ENCODE measurements at regions not wholly inside any gene's neighbourhood (a gene's known extent, or its start where the extent isn't known, plus 50 kb on each side); places are given as distances from the start of the nearest gene placed in this dataset.

DNA sequence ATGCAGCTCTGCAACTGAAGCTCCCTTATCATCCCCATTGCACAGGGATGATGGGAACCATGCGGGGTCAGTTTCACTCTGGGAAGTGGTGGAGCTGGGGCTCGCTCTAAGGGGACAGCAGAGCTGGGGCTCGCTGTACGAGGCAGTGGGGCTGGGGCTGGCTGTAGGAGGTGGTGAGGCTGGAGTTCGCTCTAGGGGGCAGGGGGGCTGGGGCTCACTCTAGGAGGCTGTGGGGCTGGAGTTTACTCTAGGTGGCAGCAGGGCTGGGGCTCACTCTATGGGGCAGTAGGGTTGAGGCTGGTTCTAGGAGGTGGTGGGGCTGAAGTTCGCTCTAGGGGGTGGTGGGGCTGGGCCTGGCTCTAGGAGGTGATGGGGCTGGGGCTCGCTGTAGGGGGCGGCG, 99.1 kb downstream of the UQCRFS1 start:
- no peak overlapping the region for H3K4me3 ChIP-seq (ENCODE audit: insufficient read length, low read depth)
- H3K9me3 ChIP-seq (ENCODE audit: insufficient read depth, low read length): no peaks in the 10 kb centered on the region; the same call in 1 of the 2 replicates
- no peaks in the 10 kb centered on the region for H3K27me3 ChIP-seq (ENCODE audit: insufficient read depth, insufficient read length)
- no peaks in the 10 kb centered on the region for H3K4me1 ChIP-seq (ENCODE audit: insufficient read depth, insufficient read length)
- no peak for TF ChIP-seq SUZ12 (IDR thresholded peaks at IDR 0.05; ENCODE audit: extremely low read depth, insufficient read depth, insufficient read length)
- DNase-seq (ENCODE audit: low read depth, low spot score): no peak
- H3K9ac ChIP-seq (ENCODE audit: insufficient read length, low read depth): no peak overlapping the region
- H3K36me3 ChIP-seq (ENCODE audit: insufficient read depth, insufficient read length, low read length): no peaks in the 10 kb centered on the region

DNA sequence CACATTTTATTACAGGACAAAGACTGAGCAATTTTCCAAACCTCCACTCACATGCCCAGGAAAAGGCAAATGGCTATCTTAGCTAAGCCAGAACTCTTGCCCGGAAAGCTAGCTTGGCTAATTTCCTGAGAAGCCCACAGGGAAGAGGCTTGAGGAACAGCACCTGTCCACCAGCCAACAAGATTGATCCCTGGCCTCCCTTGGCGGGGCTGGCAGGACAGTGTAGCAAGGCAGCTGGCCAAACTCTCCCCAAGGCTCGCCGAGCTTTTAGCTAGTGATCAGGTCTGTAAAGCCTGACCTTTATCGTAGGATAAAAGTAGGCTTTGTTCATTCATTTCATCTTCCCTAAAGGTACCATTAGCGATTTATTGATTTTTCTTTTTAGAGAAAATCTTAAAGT, 101.4 kb downstream of the UQCRFS1 start:
- no peak for TF ChIP-seq ZNF274 (IDR thresholded peaks at IDR 0.05; ENCODE audit: low read depth, low read length)
- TF ChIP-seq YY1 (IDR thresholded peaks at IDR 0.05; ENCODE audit: insufficient read depth, insufficient read length): no peak
- no peak for TF ChIP-seq SUZ12 (IDR thresholded peaks at IDR 0.05; ENCODE audit: extremely low read depth, insufficient read depth, insufficient read length)
- no peak overlapping the region for H3K9ac ChIP-seq (ENCODE audit: insufficient read length, low read depth)
- no peaks in the 10 kb centered on the region for H3K4me1 ChIP-seq (ENCODE audit: insufficient read depth, insufficient read length)
- H3K9me3 ChIP-seq (ENCODE audit: insufficient read depth, low read length): no peaks in the 10 kb centered on the region; the same call in 1 of the 2 replicates
- H3K27me3 ChIP-seq (ENCODE audit: insufficient read depth, insufficient read length): no peaks in the 10 kb centered on the region
- no peak overlapping the region for H3K4me3 ChIP-seq (ENCODE audit: insufficient read length, low read depth)
- no peaks in the 10 kb centered on the region for H3K36me3 ChIP-seq (ENCODE audit: insufficient read depth, insufficient read length, low read length)
- DNase-seq (ENCODE audit: low read depth, low spot score): no peak

DNA sequence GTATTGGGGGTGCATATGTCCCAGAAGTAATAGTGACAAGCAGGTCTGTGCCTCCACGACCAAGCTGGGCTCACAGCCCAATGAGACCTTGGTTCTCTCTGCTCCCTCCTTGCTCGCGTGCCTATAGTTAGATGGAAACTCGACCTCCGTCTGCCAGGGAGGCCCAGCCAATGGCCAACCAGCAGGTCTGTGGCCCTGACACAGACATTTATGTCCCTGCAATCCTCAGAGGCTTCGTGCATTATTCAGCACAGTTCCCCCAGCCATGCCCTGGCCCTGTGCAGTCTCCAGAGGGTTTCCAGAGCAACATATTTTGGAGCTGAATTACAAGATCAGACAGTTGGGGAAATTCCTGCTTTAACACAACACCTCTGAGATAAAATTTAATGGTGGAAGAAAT, 105.1 kb downstream of the UQCRFS1 start:
- H3K9me3 ChIP-seq (ENCODE audit: insufficient read depth, low read length): no peaks in the 10 kb centered on the region
- no peak for TF ChIP-seq ZNF274 (IDR thresholded peaks at IDR 0.05; ENCODE audit: low read depth, low read length)
- no peak for TF ChIP-seq YY1 (IDR thresholded peaks at IDR 0.05; ENCODE audit: insufficient read depth, insufficient read length)
- TF ChIP-seq SUZ12 (IDR thresholded peaks at IDR 0.05; ENCODE audit: extremely low read depth, insufficient read depth, insufficient read length): no peak
- no peaks in the 10 kb centered on the region for H3K27me3 ChIP-seq (ENCODE audit: insufficient read depth, insufficient read length)
- H3K9ac ChIP-seq (ENCODE audit: insufficient read length, low read depth): no peak overlapping the region
- H3K4me3 ChIP-seq (ENCODE audit: insufficient read length, low read depth): no peak overlapping the region
- DNase-seq (ENCODE audit: low read depth, low spot score): no peak
- no peaks in the 10 kb centered on the region for H3K4me1 ChIP-seq (ENCODE audit: insufficient read depth, insufficient read length)
- H3K36me3 ChIP-seq (ENCODE audit: insufficient read depth, insufficient read length, low read length): no peaks in the 10 kb centered on the region

DNA sequence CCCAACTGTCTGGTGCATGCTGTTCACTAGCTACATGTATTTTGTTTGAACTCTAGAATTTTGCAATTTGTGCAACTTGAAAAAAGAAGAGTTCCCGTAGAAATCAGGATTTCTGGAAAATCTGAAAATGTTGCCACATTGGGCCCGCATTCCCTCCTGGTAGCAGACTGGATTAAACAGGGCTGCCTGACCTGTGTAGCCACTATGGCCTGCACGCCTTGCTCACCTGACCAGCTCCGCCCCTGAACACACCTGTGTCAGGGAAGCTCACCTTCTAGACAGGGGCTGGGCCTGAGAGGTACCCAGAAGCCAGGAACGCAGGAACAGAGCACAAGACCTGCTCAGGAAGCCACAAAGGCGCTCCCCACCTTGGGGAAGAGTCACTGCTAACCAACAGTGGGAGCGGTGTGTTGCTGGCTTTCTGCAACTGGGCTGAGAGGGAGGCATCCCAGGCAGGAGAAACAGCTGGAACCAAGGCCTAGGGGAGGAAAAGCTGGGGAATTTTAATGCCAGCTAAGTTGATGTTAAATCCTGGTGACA, 106.5 kb downstream of the UQCRFS1 start:
- Histone ChIP-seq H3K4me3 (ENCODE audit: insufficient read length, low read depth) (no peak overlapping the region), H3K36me3 (ENCODE audit: insufficient read depth, insufficient read length, low read length) (no peaks in the 10 kb centered on the region), H3K4me1 (ENCODE audit: insufficient read depth, insufficient read length) (no peaks in the 10 kb centered on the region), H3K27me3 (ENCODE audit: insufficient read depth, insufficient read length) (no peaks in the 10 kb centered on the region), H3K9ac (ENCODE audit: insufficient read length, low read depth) (no peak overlapping the region), H3K9me3 (ENCODE audit: insufficient read depth, low read length) (no peaks in the 10 kb centered on the region)
- no peak for TF ChIP-seq SUZ12 (IDR thresholded peaks at IDR 0.05; ENCODE audit: extremely low read depth, insufficient read depth, insufficient read length)
- no peak for TF ChIP-seq YY1 (IDR thresholded peaks at IDR 0.05; ENCODE audit: insufficient read depth, insufficient read length)
- TF ChIP-seq ZNF274 (IDR thresholded peaks at IDR 0.05; ENCODE audit: low read depth, low read length): no peak
- no peak for DNase-seq (ENCODE audit: low read depth, low spot score)

DNA sequence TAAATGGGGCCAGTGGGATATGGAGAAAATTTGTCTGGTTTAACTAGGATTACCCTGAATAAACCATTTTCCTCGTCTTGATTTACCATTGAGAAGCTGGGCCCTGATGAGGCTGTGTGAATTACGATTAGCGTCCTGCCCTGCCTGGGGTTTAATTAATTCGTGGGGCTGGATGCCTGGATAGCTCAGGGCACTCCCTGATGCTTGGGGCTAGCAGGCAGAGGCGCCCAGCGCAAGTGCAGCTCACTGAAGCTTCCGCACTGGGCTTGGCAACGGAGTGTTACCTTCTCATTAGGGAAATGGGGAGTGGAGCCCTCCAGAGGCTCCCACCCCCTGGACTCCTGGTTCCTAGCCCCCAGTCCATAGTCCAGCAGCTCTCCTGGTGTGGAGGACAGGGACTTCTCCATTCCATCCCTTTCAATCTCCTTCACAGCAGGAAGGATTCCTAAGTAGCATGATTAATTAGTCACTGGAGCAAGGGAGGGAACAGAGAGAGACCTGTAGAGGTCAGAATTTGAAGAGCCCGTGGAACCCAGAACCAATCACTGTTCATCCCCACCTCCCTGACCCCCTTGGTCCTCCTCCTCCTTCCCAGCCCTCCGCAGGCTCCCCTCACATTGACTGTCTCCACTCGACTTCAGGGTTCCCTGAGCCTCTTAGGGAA, 107.2 kb downstream of the UQCRFS1 start:
- TF ChIP-seq YY1 (IDR thresholded peaks at IDR 0.05; ENCODE audit: insufficient read depth, insufficient read length) (no peak), SUZ12 (IDR thresholded peaks at IDR 0.05; ENCODE audit: extremely low read depth, insufficient read depth, insufficient read length) (no peak), ZNF274 (IDR thresholded peaks at IDR 0.05; ENCODE audit: low read depth, low read length) (no peak)
- Histone ChIP-seq H3K4me1 (ENCODE audit: insufficient read depth, insufficient read length) (no peaks in the 10 kb centered on the region), H3K9ac (ENCODE audit: insufficient read length, low read depth) (no peak overlapping the region), H3K9me3 (ENCODE audit: insufficient read depth, low read length) (no peaks in the 10 kb centered on the region), H3K36me3 (ENCODE audit: insufficient read depth, insufficient read length, low read length) (no peaks in the 10 kb centered on the region), H3K27me3 (ENCODE audit: insufficient read depth, insufficient read length) (no peaks in the 10 kb centered on the region), H3K4me3 (ENCODE audit: insufficient read length, low read depth) (no peak overlapping the region)
- DNase-seq (ENCODE audit: low read depth, low spot score): no peak

DNA sequence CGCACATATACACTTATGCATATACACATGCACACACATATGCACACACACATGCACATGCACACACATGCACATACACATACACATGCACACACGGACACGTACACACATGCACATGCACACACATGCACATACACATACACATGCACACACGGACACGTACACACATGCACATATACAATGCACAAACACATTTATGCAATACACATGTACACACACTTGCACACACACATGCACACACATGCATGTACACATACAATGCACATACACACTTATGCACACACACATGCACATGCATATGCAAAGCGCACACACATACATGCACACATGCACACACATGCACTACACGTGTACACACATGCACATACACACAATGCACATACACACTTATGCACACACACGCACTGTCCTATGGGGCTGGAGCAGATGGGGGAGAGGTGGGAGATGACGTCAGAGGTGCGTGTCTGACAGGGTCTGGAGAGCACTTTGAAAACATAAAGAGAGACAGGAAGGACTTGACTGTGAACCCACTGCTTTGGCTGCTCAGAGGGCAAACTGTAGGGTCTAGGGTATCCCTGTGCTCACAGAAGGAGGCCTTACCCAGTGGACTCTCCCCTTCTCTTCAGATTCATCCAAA, 108.2 kb downstream of the UQCRFS1 start:
- no peak for DNase-seq (ENCODE audit: low read depth, low spot score)
- Histone ChIP-seq H3K4me1 (ENCODE audit: insufficient read depth, insufficient read length) (no peaks in the 10 kb centered on the region), H3K36me3 (ENCODE audit: insufficient read depth, insufficient read length, low read length) (no peaks in the 10 kb centered on the region), H3K9me3 (ENCODE audit: insufficient read depth, low read length) (peaks cover 8% of the 10 kb centered on the region; the same call in 1 of the 2 replicates), H3K4me3 (ENCODE audit: insufficient read length, low read depth) (no peak overlapping the region), H3K9ac (ENCODE audit: insufficient read length, low read depth) (no peak overlapping the region), H3K27me3 (ENCODE audit: insufficient read depth, insufficient read length) (no peaks in the 10 kb centered on the region)
- TF ChIP-seq ZNF274 (IDR thresholded peaks at IDR 0.05; ENCODE audit: low read depth, low read length): no peak
- TF ChIP-seq YY1 (IDR thresholded peaks at IDR 0.05; ENCODE audit: insufficient read depth, insufficient read length): no peak
- no peak for TF ChIP-seq SUZ12 (IDR thresholded peaks at IDR 0.05; ENCODE audit: extremely low read depth, insufficient read depth, insufficient read length)

DNA sequence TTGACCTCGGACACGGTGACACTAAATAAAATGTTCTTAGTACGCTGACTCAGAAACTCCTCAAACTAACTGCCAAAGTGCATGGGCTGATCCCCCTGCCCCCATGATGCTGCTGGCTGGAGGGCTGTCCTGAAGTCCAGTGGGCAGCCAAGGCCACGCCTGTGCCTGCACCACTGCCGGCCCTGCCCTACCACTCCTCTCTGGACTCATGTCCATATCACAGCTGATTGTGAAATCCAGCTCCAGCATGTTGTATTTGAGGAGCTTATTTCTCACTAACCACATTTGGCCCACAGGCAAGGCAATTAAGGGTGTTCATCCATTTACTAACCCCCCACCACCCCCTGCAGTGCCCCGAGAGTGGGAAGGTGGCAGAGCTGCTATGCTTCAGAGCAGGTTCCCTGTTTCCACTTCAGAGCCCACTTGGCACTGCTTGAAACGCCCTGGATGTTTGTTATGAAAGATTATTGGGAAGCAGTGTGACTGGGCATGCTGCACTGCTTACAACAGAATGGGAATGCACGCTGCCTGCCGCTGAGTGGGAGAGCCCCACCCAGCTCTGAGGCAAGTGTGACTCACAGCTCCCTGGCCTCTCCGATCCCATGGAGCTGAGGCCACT, 114.0 kb downstream of the UQCRFS1 start:
- peaks cover 9% of the 10 kb centered on the region; the same call in 1 of the 2 replicates for H3K9me3 ChIP-seq (ENCODE audit: insufficient read depth, low read length)
- H3K4me1 ChIP-seq (ENCODE audit: insufficient read depth, insufficient read length): no peaks in the 10 kb centered on the region
- no peak for DNase-seq (ENCODE audit: low read depth, low spot score)
- no peak overlapping the region for H3K9ac ChIP-seq (ENCODE audit: insufficient read length, low read depth)
- H3K36me3 ChIP-seq (ENCODE audit: insufficient read depth, insufficient read length, low read length): no peaks in the 10 kb centered on the region
- no peaks in the 10 kb centered on the region for H3K27me3 ChIP-seq (ENCODE audit: insufficient read depth, insufficient read length)
- no peak overlapping the region for H3K4me3 ChIP-seq (ENCODE audit: insufficient read length, low read depth)
- TF ChIP-seq ZNF274 (IDR thresholded peaks at IDR 0.05; ENCODE audit: low read depth, low read length) (no peak), SUZ12 (IDR thresholded peaks at IDR 0.05; ENCODE audit: extremely low read depth, insufficient read depth, insufficient read length) (no peak), YY1 (IDR thresholded peaks at IDR 0.05; ENCODE audit: insufficient read depth, insufficient read length) (no peak)

All from NT2/D1 (cell line).